ENCODE measurements at regions not wholly inside any gene's neighbourhood (a gene's known extent, or its start where the extent isn't known, plus 50 kb on each side); places are given as distances from the start of the nearest gene placed in this dataset.

DNA sequence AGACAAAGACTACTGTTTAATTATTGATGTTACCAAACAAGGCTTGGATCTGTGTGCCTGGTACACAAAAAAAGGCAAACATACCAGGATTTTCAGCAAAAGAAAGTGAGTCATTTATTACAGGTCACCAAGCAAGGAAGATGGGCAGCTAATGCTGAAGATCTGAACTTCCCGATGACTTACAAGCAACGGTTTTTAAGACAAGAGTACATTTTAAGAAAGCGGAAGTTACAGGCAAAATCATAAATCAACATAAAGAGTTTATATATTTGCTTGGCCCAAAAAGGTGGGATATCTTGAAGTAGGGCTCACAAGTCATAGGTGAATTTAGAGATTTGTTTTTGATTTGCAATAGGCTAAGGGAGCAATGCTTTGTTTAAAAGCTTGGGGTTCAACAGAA is 125.4 kb upstream of the SPATA16 start:
- TF ChIP-seq EZH2 (IDR thresholded peaks at IDR 0.05; ENCODE audit: low read depth), result no peak
- TF ChIP-seq, protein P1, sequence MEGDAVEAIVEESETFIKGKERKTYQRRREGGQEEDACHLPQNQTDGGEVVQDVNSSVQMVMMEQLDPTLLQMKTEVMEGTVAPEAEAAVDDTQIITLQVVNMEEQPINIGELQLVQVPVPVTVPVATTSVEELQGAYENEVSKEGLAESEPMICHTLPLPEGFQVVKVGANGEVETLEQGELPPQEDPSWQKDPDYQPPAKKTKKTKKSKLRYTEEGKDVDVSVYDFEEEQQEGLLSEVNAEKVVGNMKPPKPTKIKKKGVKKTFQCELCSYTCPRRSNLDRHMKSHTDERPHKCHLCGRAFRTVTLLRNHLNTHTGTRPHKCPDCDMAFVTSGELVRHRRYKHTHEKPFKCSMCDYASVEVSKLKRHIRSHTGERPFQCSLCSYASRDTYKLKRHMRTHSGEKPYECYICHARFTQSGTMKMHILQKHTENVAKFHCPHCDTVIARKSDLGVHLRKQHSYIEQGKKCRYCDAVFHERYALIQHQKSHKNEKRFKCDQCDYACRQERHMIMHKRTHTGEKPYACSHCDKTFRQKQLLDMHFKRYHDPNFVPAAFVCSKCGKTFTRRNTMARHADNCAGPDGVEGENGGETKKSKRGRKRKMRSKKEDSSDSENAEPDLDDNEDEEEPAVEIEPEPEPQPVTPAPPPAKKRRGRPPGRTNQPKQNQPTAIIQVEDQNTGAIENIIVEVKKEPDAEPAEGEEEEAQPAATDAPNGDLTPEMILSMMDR (conservative IDR thresholded peaks at IDR 0.05), result no peak
- intact Hi-C loops (cut with micrococcal nuclease; ENCODE audit: unreplicated experiment), result no loop called here
- BruUV-seq (replicated peaks), result no TSS peak

DNA sequence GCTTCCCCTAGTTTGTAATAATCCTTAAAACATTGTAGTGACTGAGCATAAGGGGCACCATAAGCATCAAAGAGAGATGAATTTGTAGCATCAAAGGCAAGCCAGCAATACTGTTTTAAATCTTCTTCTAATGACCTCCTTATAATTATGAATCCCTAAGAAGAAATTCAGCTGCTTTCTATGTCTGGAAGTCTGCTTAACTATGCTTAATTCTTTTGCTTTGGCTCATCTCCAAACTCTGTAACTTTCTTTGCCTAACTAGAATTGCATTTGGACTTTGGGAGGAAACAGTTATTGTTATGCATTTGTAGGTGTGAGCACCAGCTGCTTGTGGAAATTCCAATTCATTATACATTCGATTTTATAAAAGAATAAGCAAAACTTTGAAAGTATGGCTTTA is 117.7 kb upstream of the SPATA16 start:
- CTCF ChIA-PET, result no interaction called here
- no peaks in the 10 kb centered on the region for H4K20me1 ChIP-seq (ENCODE audit: insufficient read depth)
- no peaks in the 10 kb centered on the region for H3F3A ChIP-seq (ENCODE audit: insufficient read depth, low read depth)
- H3K27ac ChIP-seq, result no peak overlapping the region
- no TSS peak for BruUV-seq (replicated peaks)
- TF ChIP-seq, protein P1 (conservative IDR thresholded peaks at IDR 0.05), result no peak
- no peak for TF ChIP-seq EZH2 (IDR thresholded peaks at IDR 0.05; ENCODE audit: low read depth)
- no peak overlapping the region for H3K4me2 ChIP-seq
- H3K27me3 ChIP-seq (ENCODE audit: insufficient read depth, low read depth), result no peaks in the 10 kb centered on the region
- intact Hi-C loops (cut with micrococcal nuclease; ENCODE audit: unreplicated experiment), result no loop called here
- no peak for DNase-seq
- H3K4me3 ChIP-seq, result no peak overlapping the region
- H3K9me2 ChIP-seq (ENCODE audit: insufficient read depth), result no peaks in the 10 kb centered on the region
- H3K9me3 ChIP-seq (ENCODE audit: insufficient read depth, low read depth), result no peaks in the 10 kb centered on the region
- no peak overlapping the region for H2AFZ ChIP-seq
- H3K4me1 ChIP-seq (replicated peaks; ENCODE audit: insufficient read depth), result no peaks in the 10 kb centered on the region
- POLR2A ChIA-PET (ENCODE audit: unreplicated experiment), result no interaction called here
- no peaks in the 10 kb centered on the region for H3K79me2 ChIP-seq (ENCODE audit: low read depth)
- no peaks in the 10 kb centered on the region for H3K36me3 ChIP-seq (ENCODE audit: low read depth)

More for the DNA sequence above, 125.4 kb upstream of the SPATA16 start:
- H3K27ac ChIP-seq, result no peak overlapping the region
- H2AFZ ChIP-seq, result no peak overlapping the region
- no peak for DNase-seq
- H3K9me3 ChIP-seq (ENCODE audit: insufficient read depth, low read depth), result no peaks in the 10 kb centered on the region
- no peaks in the 10 kb centered on the region for H3K79me2 ChIP-seq (ENCODE audit: low read depth)
- H3K4me3 ChIP-seq, result no peak overlapping the region
- CTCF ChIA-PET, result no interaction called here
- H3K36me3 ChIP-seq (ENCODE audit: low read depth), result no peaks in the 10 kb centered on the region
- H3K4me2 ChIP-seq, result no peak overlapping the region
- H3K4me1 ChIP-seq (replicated peaks; ENCODE audit: insufficient read depth), result no peaks in the 10 kb centered on the region
- H3F3A ChIP-seq (ENCODE audit: insufficient read depth, low read depth), result no peaks in the 10 kb centered on the region
- no peaks in the 10 kb centered on the region for H3K27me3 ChIP-seq (ENCODE audit: insufficient read depth, low read depth)
- POLR2A ChIA-PET (ENCODE audit: unreplicated experiment), result no interaction called here
- no peaks in the 10 kb centered on the region for H3K9me2 ChIP-seq (ENCODE audit: insufficient read depth)
- H4K20me1 ChIP-seq (ENCODE audit: insufficient read depth), result no peaks in the 10 kb centered on the region

DNA sequence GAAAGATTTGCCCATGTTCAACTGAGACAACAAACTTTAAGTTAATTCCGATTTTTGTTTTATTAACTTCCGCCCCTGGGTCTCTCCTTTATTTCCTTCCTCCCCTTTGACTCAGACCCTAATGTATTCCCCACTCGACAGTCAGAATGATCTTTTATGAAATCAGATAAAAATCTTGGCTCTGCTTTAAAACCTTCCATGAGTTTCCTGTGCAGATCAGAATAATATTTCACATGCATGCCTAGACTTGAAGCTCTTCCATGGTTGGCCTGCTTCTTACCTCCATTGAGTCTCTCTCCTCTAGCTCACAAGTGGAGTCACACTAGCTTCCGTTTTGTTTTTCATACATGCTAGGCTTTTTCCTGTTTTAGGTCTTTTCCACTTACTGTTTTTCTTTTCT is 116.8 kb upstream of the SPATA16 start:
- ChIA-PET POLR2A (ENCODE audit: unreplicated experiment) (no interaction called here), CTCF (interaction anchor here (0.6 kb wide), 1 partner anchor 191 kb away, joined by 3 read pairs; no protein-coding TSS in a partner anchor)
- Histone ChIP-seq H3K4me2 (no peak overlapping the region), H3K79me2 (ENCODE audit: low read depth) (no peaks in the 10 kb centered on the region), H4K20me1 (ENCODE audit: insufficient read depth) (no peaks in the 10 kb centered on the region), H3K27ac (no peak overlapping the region), H2AFZ (no peak overlapping the region), H3K9me2 (ENCODE audit: insufficient read depth) (no peaks in the 10 kb centered on the region), H3K4me1 (replicated peaks; ENCODE audit: insufficient read depth) (no peaks in the 10 kb centered on the region), H3F3A (ENCODE audit: insufficient read depth, low read depth) (no peaks in the 10 kb centered on the region), H3K27me3 (ENCODE audit: insufficient read depth, low read depth) (no peaks in the 10 kb centered on the region), H3K9me3 (ENCODE audit: insufficient read depth, low read depth) (no peaks in the 10 kb centered on the region), H3K4me3 (no peak overlapping the region), H3K36me3 (ENCODE audit: low read depth) (no peaks in the 10 kb centered on the region)
- no peak for DNase-seq
- TF ChIP-seq EZH2 (IDR thresholded peaks at IDR 0.05; ENCODE audit: low read depth), result no peak
- TF ChIP-seq, protein P1 (conservative IDR thresholded peaks at IDR 0.05), result no peak
- intact Hi-C loops (cut with micrococcal nuclease; ENCODE audit: unreplicated experiment), result no loop called here
- no TSS peak for BruUV-seq (replicated peaks)
